Uterus (tissue), 2 donors: ENCODE measurements at regions not wholly inside any gene's neighbourhood (a gene's known extent, or its start where the extent isn't known, plus 50 kb on each side); places are given as distances from the start of the nearest gene placed in this dataset.

ENCODE experiments used
- POLR2A ChIP-seq, 2 donors: fragments of 450-650 bp; IDR thresholded peaks; one replicate each; pipeline ENCODE4 v1.6.1; 2016; ENCODE audit warnings: antibody characterized with exemption in 2 of 2, mild to moderate bottlenecking in 1 of 2, moderate library complexity in 1 of 2
- TF ChIP-seq, protein P1 (sequence below), 4 experiments: fragments of 200-600 bp in 2 of 4; fragments of 450-650 bp in 2 of 4; sonication (generic) in 2 of 4; IDR thresholded peaks; one replicate each; pipeline ENCODE4 v1.5.1; 2016 to 2019; ENCODE audit warnings: antibody characterized with exemption in 4 of 4, mild to moderate bottlenecking in 2 of 4, moderate library complexity in 1 of 4

- TF ChIP-seq, protein P1, sequence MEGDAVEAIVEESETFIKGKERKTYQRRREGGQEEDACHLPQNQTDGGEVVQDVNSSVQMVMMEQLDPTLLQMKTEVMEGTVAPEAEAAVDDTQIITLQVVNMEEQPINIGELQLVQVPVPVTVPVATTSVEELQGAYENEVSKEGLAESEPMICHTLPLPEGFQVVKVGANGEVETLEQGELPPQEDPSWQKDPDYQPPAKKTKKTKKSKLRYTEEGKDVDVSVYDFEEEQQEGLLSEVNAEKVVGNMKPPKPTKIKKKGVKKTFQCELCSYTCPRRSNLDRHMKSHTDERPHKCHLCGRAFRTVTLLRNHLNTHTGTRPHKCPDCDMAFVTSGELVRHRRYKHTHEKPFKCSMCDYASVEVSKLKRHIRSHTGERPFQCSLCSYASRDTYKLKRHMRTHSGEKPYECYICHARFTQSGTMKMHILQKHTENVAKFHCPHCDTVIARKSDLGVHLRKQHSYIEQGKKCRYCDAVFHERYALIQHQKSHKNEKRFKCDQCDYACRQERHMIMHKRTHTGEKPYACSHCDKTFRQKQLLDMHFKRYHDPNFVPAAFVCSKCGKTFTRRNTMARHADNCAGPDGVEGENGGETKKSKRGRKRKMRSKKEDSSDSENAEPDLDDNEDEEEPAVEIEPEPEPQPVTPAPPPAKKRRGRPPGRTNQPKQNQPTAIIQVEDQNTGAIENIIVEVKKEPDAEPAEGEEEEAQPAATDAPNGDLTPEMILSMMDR (IDR thresholded peaks at IDR 0.05): no peak
- TF ChIP-seq POLR2A (IDR thresholded peaks at IDR 0.05): no peak
These were observed 499.0 kb downstream of the VRK1 start for GRCh38 chr14:97296176-97296575.
